WTC11 (cell line): ENCODE measurements at regions not wholly inside any gene's neighbourhood (a gene's known extent, or its start where the extent isn't known, plus 50 kb on each side); places are given as distances from the start of the nearest gene placed in this dataset.
"Not testable (repeated sequence)": the region's sequence is repeated elsewhere in the genome, so short reads cannot be mapped to it uniquely, and the experiment has no call there.

ENCODE experiments used
- ATAC-seq: fragments of 200-7000 bp; cut with Tn5 transposase; 2 replicates; pipeline ENCODE4 v1.10.0; 2021; ENCODE audit warnings: mild to moderate bottlenecking, moderate library complexity
- CTCF ChIA-PET: fragments of 300-600 bp; sonication (Branson Sonifier 250); formaldehyde crosslinking; loops from one replicate; lab custom pipeline; 2021; ENCODE audit warnings: antibody characterized with exemption; lab: Charles Lee
- POLR2A ChIA-PET: fragments of 350-600 bp; sonication (Branson Sonifier 250); formaldehyde crosslinking; loops from one replicate; lab custom pipeline; 2021; ENCODE audit warnings: antibody characterized with exemption; lab: Charles Lee
- DNase-seq: peaks from one replicate; pipeline ENCODE4 v3.0.0; 2021; ENCODE audit warnings: low spot score
- H3K27ac Mint-ChIP-seq: 2 replicates; pipeline ENCODE4 v1.8.0; 2021; ENCODE audit warnings: mixed read lengths
- H3K27me3 Mint-ChIP-seq: 2 replicates; pipeline ENCODE4 v1.8.0; 2021; ENCODE audit warnings: low read depth, mild to moderate bottlenecking, moderate library complexity, mixed read lengths
- H3K36me3 Mint-ChIP-seq: 2 replicates; pipeline ENCODE4 v1.8.0; 2021; ENCODE audit warnings: mixed read lengths
- H3K4me1 Mint-ChIP-seq: 2 replicates; pipeline ENCODE4 v1.8.0; 2022; ENCODE audit warnings: mixed read lengths
- H3K4me3 Mint-ChIP-seq: 2 replicates; pipeline ENCODE4 v1.8.0; 2021; ENCODE audit warnings: mild to moderate bottlenecking, moderate library complexity, mixed read lengths
- H3K9me3 Mint-ChIP-seq: 2 replicates; pipeline ENCODE4 v1.8.0; 2021; ENCODE audit warnings: mixed read lengths
- ETV6 ChIP-seq: sonication (generic); formaldehyde crosslinking; IDR thresholded peaks from 2 replicates; pipeline ENCODE4 v1.8.1; 2022; ENCODE audit warnings: mild to moderate bottlenecking, missing genetic modification reagents
- GRHL2 ChIP-seq: fragments of 250-450 bp; sonication (Bioruptor Pico); IDR thresholded peaks from 2 replicates; pipeline ENCODE4 v1.8.0; 2022; ENCODE audit warnings: mild to moderate bottlenecking, moderate library complexity; ENCODE audit not compliant: insufficient replicate concordance, severe bottlenecking
- GTF2I ChIP-seq: fragments of 250-450 bp; sonication (Bioruptor Pico); conservative IDR thresholded peaks from 2 replicates; pipeline ENCODE4 v1.4.0; 2021; ENCODE audit warnings: mild to moderate bottlenecking
- HMGXB4 ChIP-seq: sonication (generic); formaldehyde crosslinking; IDR thresholded peaks from 2 replicates; pipeline ENCODE4 v1.8.1; 2023; ENCODE audit warnings: mild to moderate bottlenecking, moderate library complexity, missing genetic modification reagents
- IRF2 ChIP-seq: sonication (generic); formaldehyde crosslinking; IDR thresholded peaks from 2 replicates; pipeline ENCODE4 v1.8.0; 2022; ENCODE audit warnings: low read depth, missing genetic modification reagents, borderline replicate concordance
- JUN ChIP-seq: sonication (generic); formaldehyde crosslinking; IDR thresholded peaks from 2 replicates; pipeline ENCODE4 v1.8.0; 2023; ENCODE audit warnings: mild to moderate bottlenecking, missing genetic modification reagents
- NR3C1 ChIP-seq: sonication (generic); formaldehyde crosslinking; conservative IDR thresholded peaks from 2 replicates; pipeline ENCODE4 v1.8.1; 2023; ENCODE audit warnings: low read depth, mild to moderate bottlenecking, missing genetic modification reagents
- RELA ChIP-seq: sonication (generic); formaldehyde crosslinking; IDR thresholded peaks from 2 replicates; pipeline ENCODE4 v1.8.1; 2022; ENCODE audit warnings: missing genetic modification reagents, mild to moderate bottlenecking, borderline replicate concordance
- SMAD3 ChIP-seq: sonication (generic); formaldehyde crosslinking; IDR thresholded peaks from 2 replicates; pipeline ENCODE4 v1.8.0; 2022; ENCODE audit warnings: missing genetic modification reagents, mild to moderate bottlenecking, borderline replicate concordance
- SMAD4 ChIP-seq: sonication (generic); formaldehyde crosslinking; IDR thresholded peaks from 2 replicates; pipeline ENCODE4 v1.8.0; 2022; ENCODE audit warnings: mild to moderate bottlenecking, missing genetic modification reagents
- TP53 ChIP-seq: sonication (generic); formaldehyde crosslinking; IDR thresholded peaks from 2 replicates; pipeline ENCODE4 v1.8.1; 2023; ENCODE audit warnings: mild to moderate bottlenecking, missing genetic modification reagents
- ZSCAN18 ChIP-seq: fragments of 250-450 bp; sonication (Bioruptor Pico); IDR thresholded peaks from 2 replicates; pipeline ENCODE4 v2.1.2; 2022; ENCODE audit warnings: mild to moderate bottlenecking, moderate library complexity
- TF ChIP-seq, protein P1 (sequence below): sonication (generic); formaldehyde crosslinking; IDR thresholded peaks from 2 replicates; pipeline ENCODE4 v1.8.0; 2023; ENCODE audit warnings: mild to moderate bottlenecking, missing genetic modification reagents
- TF ChIP-seq, protein P2 (sequence below): sonication (generic); formaldehyde crosslinking; conservative IDR thresholded peaks from 2 replicates; pipeline ENCODE4 v1.8.1; 2023; ENCODE audit warnings: mild to moderate bottlenecking, low read depth, missing genetic modification reagents, moderate library complexity

DNA sequence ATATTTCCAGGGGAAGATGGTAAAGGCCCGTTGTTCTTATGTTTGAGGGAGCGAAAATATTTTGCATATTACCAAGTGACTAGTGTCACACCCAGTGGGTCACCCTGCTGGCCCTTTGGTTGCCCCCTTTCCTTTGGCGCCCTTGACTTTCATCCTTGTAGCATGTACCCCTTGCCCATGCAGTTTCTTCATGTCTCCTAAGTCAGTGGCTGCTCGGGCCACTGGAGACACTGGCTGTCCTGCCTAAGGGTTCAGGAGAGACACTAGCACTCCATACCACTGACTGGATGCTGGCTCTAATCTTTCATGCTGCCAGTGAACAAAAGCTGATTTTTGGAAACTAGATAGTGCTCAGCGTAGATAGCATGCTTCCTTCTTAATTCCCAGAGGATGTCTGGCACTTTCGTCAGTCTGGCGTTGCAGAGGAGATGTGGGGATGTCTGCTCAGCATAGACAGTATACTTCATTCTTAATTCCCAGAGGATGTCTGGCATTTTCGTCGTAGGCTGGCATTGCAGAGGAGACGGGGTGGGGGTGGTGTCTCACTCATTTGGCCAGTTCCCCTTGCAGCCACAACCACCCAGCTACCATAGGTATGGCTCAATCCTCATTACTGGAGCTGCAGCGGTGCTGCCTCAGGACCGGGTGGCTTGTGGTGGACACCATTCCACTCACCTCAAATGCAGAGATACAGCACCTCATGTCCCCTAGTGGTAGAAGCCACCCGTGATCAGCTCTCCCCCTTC lies 770.9 kb upstream of the TPTE start:
- Mint-ChIP-seq H3K36me3 (peaks cover 18% of the 10 kb centered on the region), H3K9me3 (no peaks in the 10 kb centered on the region; the same call in 1 of the 2 replicates), H3K4me1 (no peaks in the 10 kb centered on the region), H3K4me3 (no peak overlapping the region), H3K27me3 (peaks cover 11% of the 10 kb centered on the region)
- ChIA-PET POLR2A (no interaction called here), CTCF (no interaction called here)
- no peak for DNase-seq
- TF ChIP-seq RELA (CRISPR knock-in tag): no peak
- TF ChIP-seq, protein P1, sequence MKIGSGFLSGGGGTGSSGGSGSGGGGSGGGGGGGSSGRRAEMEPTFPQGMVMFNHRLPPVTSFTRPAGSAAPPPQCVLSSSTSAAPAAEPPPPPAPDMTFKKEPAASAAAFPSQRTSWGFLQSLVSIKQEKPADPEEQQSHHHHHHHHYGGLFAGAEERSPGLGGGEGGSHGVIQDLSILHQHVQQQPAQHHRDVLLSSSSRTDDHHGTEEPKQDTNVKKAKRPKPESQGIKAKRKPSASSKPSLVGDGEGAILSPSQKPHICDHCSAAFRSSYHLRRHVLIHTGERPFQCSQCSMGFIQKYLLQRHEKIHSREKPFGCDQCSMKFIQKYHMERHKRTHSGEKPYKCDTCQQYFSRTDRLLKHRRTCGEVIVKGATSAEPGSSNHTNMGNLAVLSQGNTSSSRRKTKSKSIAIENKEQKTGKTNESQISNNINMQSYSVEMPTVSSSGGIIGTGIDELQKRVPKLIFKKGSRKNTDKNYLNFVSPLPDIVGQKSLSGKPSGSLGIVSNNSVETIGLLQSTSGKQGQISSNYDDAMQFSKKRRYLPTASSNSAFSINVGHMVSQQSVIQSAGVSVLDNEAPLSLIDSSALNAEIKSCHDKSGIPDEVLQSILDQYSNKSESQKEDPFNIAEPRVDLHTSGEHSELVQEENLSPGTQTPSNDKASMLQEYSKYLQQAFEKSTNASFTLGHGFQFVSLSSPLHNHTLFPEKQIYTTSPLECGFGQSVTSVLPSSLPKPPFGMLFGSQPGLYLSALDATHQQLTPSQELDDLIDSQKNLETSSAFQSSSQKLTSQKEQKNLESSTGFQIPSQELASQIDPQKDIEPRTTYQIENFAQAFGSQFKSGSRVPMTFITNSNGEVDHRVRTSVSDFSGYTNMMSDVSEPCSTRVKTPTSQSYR: no peak
- TF ChIP-seq ETV6 (CRISPR knock-in tag): no peak
- TF ChIP-seq HMGXB4: no peak
- TF ChIP-seq IRF2 (CRISPR knock-in tag): no peak
- no peak for TF ChIP-seq GRHL2
- no peak for TF ChIP-seq ZSCAN18
- TF ChIP-seq, all 79 proteins: peak for 0
- ATAC-seq: no peak
- H3K27ac Mint-ChIP-seq: no peak overlapping the region

GRCh38 chr21:9751087-9751585 lies 770.2 kb upstream of the TPTE start:
- H3K36me3 Mint-ChIP-seq: peaks cover 18% of the 10 kb centered on the region

GRCh38 chr21:9752028-9752427 lies 769.4 kb upstream of the TPTE start:
- DNase-seq, CTCF ChIA-PET: not testable (repeated sequence)
- H3K27me3 Mint-ChIP-seq: peaks cover 11% of the 10 kb centered on the region

More at GRCh38 chr21:9751087-9751585, 770.2 kb upstream of the TPTE start:
- POLR2A ChIA-PET, DNase-seq, H3K4me3 Mint-ChIP-seq, H3K27ac Mint-ChIP-seq, H3K9me3 Mint-ChIP-seq, CTCF ChIA-PET, H3K4me1 Mint-ChIP-seq, ATAC-seq: not testable (repeated sequence)
- peaks cover 11% of the 10 kb centered on the region for H3K27me3 Mint-ChIP-seq

GRCh38 chr21:9753441-9753840 lies 767.9 kb upstream of the TPTE start:
- CTCF ChIA-PET, POLR2A ChIA-PET, H3K4me1 Mint-ChIP-seq, H3K27me3 Mint-ChIP-seq, H3K9me3 Mint-ChIP-seq, DNase-seq, ATAC-seq, H3K4me3 Mint-ChIP-seq, H3K27ac Mint-ChIP-seq, H3K36me3 Mint-ChIP-seq: not testable (repeated sequence)

More at GRCh38 chr21:9752028-9752427, 769.4 kb upstream of the TPTE start:
- H3K4me3 Mint-ChIP-seq, H3K9me3 Mint-ChIP-seq, H3K4me1 Mint-ChIP-seq, POLR2A ChIA-PET, H3K27ac Mint-ChIP-seq, ATAC-seq: not testable (repeated sequence)
- peaks cover 18% of the 10 kb centered on the region for H3K36me3 Mint-ChIP-seq

- peaks cover under 1% of the 10 kb centered on the region for H3K36me3 Mint-ChIP-seq
- no peak overlapping the region for H3K4me3 Mint-ChIP-seq
- ATAC-seq (no peak), DNase-seq (no peak)
- no peaks in the 10 kb centered on the region for H3K4me1 Mint-ChIP-seq
- CTCF ChIA-PET: no interaction called here
- POLR2A ChIA-PET: no interaction called here
- peaks cover 3% of the 10 kb centered on the region for H3K27me3 Mint-ChIP-seq
- H3K27ac Mint-ChIP-seq: no peak overlapping the region
- H3K9me3 Mint-ChIP-seq: no peaks in the 10 kb centered on the region; the same call in 1 of the 2 replicates
- TF ChIP-seq TP53 (CRISPR knock-in tag): no peak
- no peak for TF ChIP-seq SMAD4 (CRISPR knock-in tag)
- no peak for TF ChIP-seq GTF2I (CRISPR knock-in tag)
- no peak for TF ChIP-seq NR3C1
- TF ChIP-seq JUN: no peak
- TF ChIP-seq, protein P2, sequence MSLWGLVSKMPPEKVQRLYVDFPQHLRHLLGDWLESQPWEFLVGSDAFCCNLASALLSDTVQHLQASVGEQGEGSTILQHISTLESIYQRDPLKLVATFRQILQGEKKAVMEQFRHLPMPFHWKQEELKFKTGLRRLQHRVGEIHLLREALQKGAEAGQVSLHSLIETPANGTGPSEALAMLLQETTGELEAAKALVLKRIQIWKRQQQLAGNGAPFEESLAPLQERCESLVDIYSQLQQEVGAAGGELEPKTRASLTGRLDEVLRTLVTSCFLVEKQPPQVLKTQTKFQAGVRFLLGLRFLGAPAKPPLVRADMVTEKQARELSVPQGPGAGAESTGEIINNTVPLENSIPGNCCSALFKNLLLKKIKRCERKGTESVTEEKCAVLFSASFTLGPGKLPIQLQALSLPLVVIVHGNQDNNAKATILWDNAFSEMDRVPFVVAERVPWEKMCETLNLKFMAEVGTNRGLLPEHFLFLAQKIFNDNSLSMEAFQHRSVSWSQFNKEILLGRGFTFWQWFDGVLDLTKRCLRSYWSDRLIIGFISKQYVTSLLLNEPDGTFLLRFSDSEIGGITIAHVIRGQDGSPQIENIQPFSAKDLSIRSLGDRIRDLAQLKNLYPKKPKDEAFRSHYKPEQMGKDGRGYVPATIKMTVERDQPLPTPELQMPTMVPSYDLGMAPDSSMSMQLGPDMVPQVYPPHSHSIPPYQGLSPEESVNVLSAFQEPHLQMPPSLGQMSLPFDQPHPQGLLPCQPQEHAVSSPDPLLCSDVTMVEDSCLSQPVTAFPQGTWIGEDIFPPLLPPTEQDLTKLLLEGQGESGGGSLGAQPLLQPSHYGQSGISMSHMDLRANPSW (CRISPR knock-in tag): no peak
- no peak for TF ChIP-seq SMAD3 (CRISPR knock-in tag)
These were observed 767.4 kb upstream of the TPTE start for GRCh38 chr21:9753943-9754342.
